HCEC 1CT (cell line): ENCODE measurements at regions not wholly inside any gene's neighbourhood (a gene's known extent, or its start where the extent isn't known, plus 50 kb on each side); places are given as distances from the start of the nearest gene placed in this dataset.
"Not testable (repeated sequence)": the region's sequence is repeated elsewhere in the genome, so short reads cannot be mapped to it uniquely, and the experiment has no call there.

Experiments
- DNase-seq: peaks from one replicate; pipeline ENCODE4 v3.0.0-alpha.2; 2017

DNA sequence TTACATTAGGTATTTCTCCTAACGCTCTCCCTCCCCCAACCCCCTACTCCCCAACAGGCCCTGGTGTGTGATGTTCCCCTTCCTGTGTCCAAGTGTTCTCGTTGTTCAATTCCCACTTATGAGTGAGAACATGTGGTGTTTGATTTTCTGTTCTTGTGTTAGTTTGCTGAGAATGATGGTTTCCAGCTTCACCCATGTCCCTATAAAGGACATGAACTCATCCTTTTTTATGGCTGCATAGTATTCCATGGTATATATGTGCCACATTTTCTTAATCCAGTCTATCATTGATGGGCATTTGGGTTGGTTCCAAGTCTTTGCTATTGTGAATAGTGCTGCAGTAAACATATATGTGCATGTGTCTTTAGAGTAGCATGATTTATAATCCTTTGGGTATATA is 162.1 kb upstream of the DLX2 start:
- DNase-seq: not testable (repeated sequence)

DNA sequence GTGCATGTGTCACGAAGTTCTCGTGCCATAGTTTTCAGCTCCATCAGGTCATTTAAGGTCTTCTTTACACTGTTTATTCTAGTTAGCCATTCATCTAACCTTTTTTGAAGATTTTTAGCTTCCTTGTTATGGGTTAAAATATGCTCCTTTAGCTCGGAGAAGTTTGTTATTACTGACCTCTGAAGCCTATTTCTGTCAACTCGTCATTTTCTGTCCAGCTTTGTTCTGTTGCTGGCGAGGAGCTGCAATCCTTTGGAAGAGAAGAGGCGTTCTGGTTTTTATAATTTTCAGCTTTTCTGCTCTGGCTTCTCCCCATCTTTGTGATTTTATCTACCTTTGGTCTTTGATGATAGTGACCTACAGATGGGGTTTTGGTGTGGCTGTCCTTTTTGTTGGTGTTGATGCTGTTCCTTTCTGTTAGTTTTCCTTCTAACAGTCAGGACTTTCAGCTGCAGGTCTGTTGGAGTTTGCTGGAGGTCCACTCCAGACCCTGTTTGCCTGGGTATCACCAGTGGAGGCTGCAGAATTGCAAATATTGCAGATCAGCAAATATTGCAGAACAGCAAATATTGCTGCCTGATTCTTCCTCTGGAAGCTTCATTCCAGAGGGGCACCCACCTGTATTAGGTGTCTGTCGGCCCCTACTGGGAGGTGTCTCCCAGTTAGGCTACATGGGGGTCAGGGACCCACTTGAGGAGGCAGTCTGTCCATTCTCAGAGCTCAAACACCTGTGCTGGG is 157.7 kb upstream of the ITGA6 start:
- not testable (repeated sequence) for DNase-seq

GRCh38 chr2:172270278-172271079 is 156.9 kb upstream of the ITGA6 start:
- DNase-seq: no peak

GRCh38 chr2:172273910-172274571 is 153.3 kb upstream of the ITGA6 start:
- no peak for DNase-seq

DNA sequence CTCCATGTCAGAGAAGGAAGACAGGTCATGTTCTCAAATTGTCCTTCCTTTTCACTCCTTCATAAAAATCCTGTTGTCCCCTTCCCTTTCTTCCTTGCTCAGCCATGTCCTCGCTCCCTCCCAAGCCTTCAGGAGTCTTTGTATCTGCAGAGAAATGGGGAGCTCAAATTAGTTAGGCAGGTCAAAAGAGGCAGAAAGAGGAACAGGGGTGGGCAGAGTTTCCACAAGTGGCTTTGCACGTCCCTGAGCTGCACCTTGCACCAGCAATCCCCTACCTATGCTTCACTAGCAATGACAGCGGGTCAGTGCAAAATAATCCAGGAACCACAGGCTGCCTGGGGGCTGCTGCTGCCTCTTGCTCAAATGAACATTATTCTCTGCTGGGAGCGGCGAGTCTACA is 152.1 kb upstream of the ITGA6 start:
- no peak for DNase-seq

- DNase-seq: no peak
These were observed 150.4 kb upstream of the ITGA6 start for GRCh38 chr2:172276961-172277360.

DNA sequence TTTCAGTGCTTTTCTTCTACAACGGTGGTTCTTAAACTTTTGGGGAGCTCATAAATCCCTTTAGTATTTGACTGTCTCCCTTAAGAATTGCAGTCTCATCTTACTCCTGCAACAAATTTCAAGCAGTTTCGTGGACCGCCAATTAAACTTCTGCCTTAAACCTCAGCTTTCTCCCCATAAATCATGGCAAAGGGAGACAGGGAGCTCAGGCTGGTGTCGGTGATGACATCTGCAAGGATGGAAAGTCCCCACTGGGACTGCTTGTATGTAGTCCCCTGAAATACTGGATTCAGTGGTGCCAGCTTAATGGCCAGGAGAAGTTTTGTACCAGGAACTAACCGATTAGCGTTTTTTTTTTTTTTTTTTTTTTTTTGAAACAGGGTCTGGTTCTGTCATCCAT is 148.7 kb upstream of the ITGA6 start:
- no peak for DNase-seq

DNA sequence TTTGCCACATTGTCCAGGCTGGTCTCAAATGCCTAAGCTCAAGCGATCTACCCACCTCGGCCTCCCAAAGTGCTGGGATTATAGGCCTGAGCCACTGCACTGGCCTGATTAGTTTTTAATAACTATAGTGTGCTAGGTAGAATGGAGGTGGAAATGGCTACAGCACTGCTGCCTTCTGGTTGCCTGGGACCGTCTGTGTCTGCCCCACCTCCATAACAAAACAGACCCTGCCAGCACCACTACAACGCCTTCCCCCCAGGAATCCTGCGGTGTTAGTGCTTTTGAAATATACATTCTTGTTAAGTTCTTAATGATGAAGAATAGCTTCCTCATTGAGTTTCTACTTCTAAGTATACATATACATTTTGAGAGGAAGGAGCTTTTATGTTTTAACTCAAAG is 148.2 kb upstream of the ITGA6 start:
- DNase-seq: no peak

- DNase-seq: no peak
These were observed 147.6 kb upstream of the ITGA6 start for GRCh38 chr2:172279813-172280212.

- DNase-seq: no peak
These were observed 146.6 kb upstream of the ITGA6 start for GRCh38 chr2:172280571-172281361.

GRCh38 chr2:172281648-172282570 is 145.5 kb upstream of the ITGA6 start:
- DNase-seq: peak; percentile 86

DNA sequence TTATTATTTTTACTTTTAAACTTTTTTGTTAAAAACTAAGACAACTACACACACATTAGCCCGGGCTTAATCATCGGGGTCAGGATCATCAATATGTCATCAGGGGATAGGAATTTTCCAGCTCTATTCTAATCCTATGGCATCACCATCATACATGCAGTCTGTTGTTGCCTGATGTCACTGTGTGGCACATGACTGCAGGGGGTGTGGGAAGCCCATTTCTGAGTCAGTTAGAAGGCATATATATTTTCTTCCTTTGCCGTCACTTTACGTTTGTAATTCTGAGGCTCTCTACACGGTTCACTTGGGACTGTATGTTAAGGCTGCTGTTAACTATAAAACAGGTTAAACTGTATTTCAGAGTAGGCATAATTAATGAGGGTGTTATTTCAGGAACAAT is 144.4 kb upstream of the ITGA6 start:
- DNase-seq: peak; percentile 97

- peak; percentile 16 for DNase-seq
These were observed 143.9 kb upstream of the ITGA6 start for GRCh38 chr2:172283476-172283875.

- DNase-seq: no peak
These were observed 143.2 kb upstream of the ITGA6 start for GRCh38 chr2:172284209-172284608.

GRCh38 chr2:172285010-172285621 is 142.3 kb upstream of the ITGA6 start:
- peak; percentile 61 for DNase-seq

- no peak for DNase-seq
These were observed 141.6 kb upstream of the ITGA6 start for GRCh38 chr2:172285760-172286159.

DNA sequence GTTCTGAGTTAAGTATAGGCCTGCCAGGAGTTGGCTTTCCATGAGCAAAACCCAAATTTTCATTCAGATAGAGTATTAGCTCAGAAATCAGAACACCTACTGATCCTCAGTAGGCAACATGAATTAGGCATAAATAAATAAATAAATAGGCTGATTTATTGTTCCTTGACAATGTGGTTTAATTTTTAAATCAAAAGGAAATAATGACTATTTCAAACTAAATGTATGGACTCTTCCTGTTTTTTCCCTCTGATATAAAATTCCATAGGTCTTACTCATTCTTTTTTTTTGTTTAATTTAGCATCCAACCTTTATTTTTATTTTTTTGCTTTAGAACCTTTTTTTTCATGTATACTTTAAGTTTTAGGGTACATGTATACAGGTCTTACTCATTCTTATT is 140.2 kb upstream of the ITGA6 start:
- DNase-seq: no peak

- no peak for DNase-seq
These were observed 139.6 kb upstream of the ITGA6 start for GRCh38 chr2:172287605-172288315.

GRCh38 chr2:172288603-172289002 is 138.8 kb upstream of the ITGA6 start:
- DNase-seq: peak; percentile 14

DNA sequence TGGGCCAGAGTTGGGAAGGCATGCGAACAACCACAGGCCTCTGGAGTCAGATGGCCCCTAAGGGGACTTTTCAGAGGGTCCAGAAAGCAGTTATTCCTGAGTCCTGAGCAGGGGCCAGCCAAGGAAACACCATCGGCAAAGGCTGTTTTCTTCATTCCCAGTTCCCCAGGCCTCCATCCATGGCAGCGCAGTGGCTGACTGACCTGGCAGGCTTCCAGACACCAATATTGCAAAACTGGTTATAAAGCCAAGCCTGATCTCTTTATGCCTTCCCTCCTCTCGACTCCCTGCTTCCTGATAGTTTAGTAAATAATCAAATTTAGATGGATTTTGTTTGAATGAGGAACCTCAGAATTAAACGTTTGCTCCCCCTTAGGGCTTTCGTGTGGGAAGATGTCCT is 133.4 kb upstream of the ITGA6 start:
- peak; percentile 44 for DNase-seq

- DNase-seq: no peak
These were observed 132.4 kb upstream of the ITGA6 start for GRCh38 chr2:172294983-172295382.
